ENCODE measurements at regions not wholly inside any gene's neighbourhood (a gene's known extent, or its start where the extent isn't known, plus 50 kb on each side); places are given as distances from the start of the nearest gene placed in this dataset.

GRCh38 chr18:68467329-68467728 is 247.6 kb downstream of the TMX3 start:
- no peak for DNase-seq (ENCODE audit: low read depth in 2 of 2)

- no peak for DNase-seq (ENCODE audit: low read depth in 2 of 2)
These were observed 248.2 kb downstream of the TMX3 start for GRCh38 chr18:68466672-68467071.

GRCh38 chr18:68462766-68463165 is 252.1 kb downstream of the TMX3 start:
- no peak for DNase-seq (ENCODE audit: low read depth in 2 of 2)

GRCh38 chr18:68462148-68462547 is 252.8 kb downstream of the TMX3 start:
- DNase-seq (ENCODE audit: low read depth in 2 of 2), result no peak

- no peak for DNase-seq (ENCODE audit: low read depth in 2 of 2)
These were observed 253.4 kb downstream of the TMX3 start for GRCh38 chr18:68461481-68462018.

GRCh38 chr18:68459968-68460367 is 254.9 kb downstream of the TMX3 start:
- DNase-seq (ENCODE audit: low read depth in 2 of 2), result no peak

GRCh38 chr18:68456985-68457384 is 257.9 kb downstream of the TMX3 start:
- no peak for DNase-seq (ENCODE audit: low read depth in 2 of 2)

- no peak for DNase-seq (ENCODE audit: low read depth in 2 of 2)
These were observed 259.7 kb downstream of the TMX3 start for GRCh38 chr18:68455229-68455603.

GRCh38 chr18:68454511-68455228 is 260.2 kb downstream of the TMX3 start:
- peak; percentile 42 to 48 for DNase-seq (ENCODE audit: low read depth in 2 of 2)

GRCh38 chr18:68449292-68449691 is 265.6 kb downstream of the TMX3 start:
- DNase-seq (ENCODE audit: low read depth in 2 of 2), result peak; percentile 74 to 80

GRCh38 chr18:68448736-68449135 is 266.2 kb downstream of the TMX3 start:
- DNase-seq (ENCODE audit: low read depth in 2 of 2), result peak; percentile 69 to 72

- DNase-seq (ENCODE audit: low read depth in 2 of 2), result no peak
These were observed 267.6 kb downstream of the TMX3 start for GRCh38 chr18:68447286-68447685.

GRCh38 chr18:68445668-68446426 is 269.1 kb downstream of the TMX3 start:
- DNase-seq (ENCODE audit: low read depth in 2 of 2), result no peak

- no peak for DNase-seq (ENCODE audit: low read depth in 2 of 2)
These were observed 269.8 kb downstream of the TMX3 start for GRCh38 chr18:68445136-68445535.

GRCh38 chr18:68441241-68441640 is 273.7 kb downstream of the TMX3 start:
- no peak for DNase-seq (ENCODE audit: low read depth in 2 of 2)

GRCh38 chr18:68440433-68440832 is 274.5 kb downstream of the TMX3 start:
- no peak for DNase-seq (ENCODE audit: low read depth in 2 of 2)

GRCh38 chr18:68439642-68440041 is 275.3 kb downstream of the TMX3 start:
- DNase-seq (ENCODE audit: low read depth in 2 of 2), result no peak

- peak; percentile 71 to 78 for DNase-seq (ENCODE audit: low read depth in 2 of 2)
These were observed 275.9 kb downstream of the TMX3 start for GRCh38 chr18:68438983-68439382.

GRCh38 chr18:68438536-68438935 is 276.4 kb downstream of the TMX3 start:
- DNase-seq (ENCODE audit: low read depth in 2 of 2), result no peak

- no peak for DNase-seq (ENCODE audit: low read depth in 2 of 2)
These were observed 278.4 kb downstream of the TMX3 start for GRCh38 chr18:68436485-68436884.

- DNase-seq (ENCODE audit: low read depth in 2 of 2), result no peak
These were observed 279.3 kb downstream of the TMX3 start for GRCh38 chr18:68435581-68435980.

- no peak for DNase-seq (ENCODE audit: low read depth in 2 of 2)
These were observed 283.0 kb downstream of the TMX3 start for GRCh38 chr18:68431922-68432198.
